ENCODE measurements at regions not wholly inside any gene's neighbourhood (a gene's known extent, or its start where the extent isn't known, plus 50 kb on each side); places are given as distances from the start of the nearest gene placed in this dataset.

DNA sequence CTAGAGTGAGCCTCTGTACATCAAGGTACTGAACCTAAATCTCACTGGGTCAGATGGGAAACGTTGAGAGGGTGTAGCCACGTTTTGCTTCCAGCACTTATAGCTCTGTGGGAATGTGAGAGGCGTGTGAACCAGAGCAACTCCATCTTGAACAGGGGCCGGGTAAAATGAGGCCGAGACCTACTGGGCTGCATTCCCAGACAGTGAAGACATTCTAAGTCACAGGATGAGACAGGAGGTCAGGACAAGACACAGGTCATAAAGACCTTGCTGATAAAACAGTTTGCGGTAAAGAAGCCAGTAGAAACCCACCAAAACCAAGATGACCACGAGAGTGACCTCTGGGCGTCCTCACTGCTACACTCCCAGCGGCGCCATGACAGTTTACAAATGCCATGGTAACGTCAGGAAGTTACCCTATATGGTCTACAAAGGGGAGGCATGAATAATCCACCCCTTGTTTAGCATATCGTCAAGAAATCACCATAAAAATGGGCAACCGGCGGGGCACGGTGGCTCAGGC lies 63.4 kb upstream of the NCOR2 start:
- DNase-seq (ENCODE audit: low spot score), result no peak

DNA sequence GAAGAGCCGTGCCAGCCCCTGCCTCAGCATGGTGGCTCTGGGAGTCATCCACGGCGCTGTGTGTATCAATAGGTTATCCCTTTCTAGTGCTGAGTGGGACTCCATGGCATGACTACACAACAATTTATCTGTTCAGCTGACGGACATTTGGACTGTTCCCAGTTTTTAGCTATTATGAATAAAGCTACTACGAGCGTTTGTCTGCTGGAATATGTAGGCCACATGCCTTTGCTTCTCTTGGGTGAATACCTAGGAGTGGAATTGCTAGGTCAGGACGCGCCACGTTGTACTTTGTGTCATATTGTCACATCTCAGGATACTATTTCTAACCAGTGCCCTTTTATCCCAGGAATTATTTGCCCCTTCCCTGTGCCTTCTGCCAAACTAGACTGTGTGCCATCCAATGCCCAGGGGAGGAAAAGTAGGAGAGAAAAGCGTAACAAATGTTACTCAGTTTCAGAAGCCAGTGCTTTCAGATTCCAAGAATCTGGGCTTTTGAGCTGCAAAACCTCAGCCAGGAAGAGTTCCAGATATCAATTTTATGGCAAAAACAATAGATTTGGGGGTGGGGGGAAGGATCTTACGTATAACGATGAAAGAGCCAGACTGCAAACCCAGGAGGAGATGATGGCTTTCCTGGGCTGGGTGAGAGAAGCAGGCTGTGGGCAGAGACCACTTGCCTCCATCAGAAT lies 62.5 kb upstream of the NCOR2 start:
- DNase-seq (ENCODE audit: low spot score), result no peak

GRCh38 chr12:124629117-124629516 lies 61.7 kb upstream of the NCOR2 start:
- no peak for DNase-seq (ENCODE audit: low spot score)

GRCh38 chr12:124627956-124628355 lies 60.5 kb upstream of the NCOR2 start:
- no peak for DNase-seq (ENCODE audit: low spot score)

- no peak for DNase-seq (ENCODE audit: low spot score)
These were observed 59.6 kb upstream of the NCOR2 start for GRCh38 chr12:124626971-124627411.

- no peak for DNase-seq (ENCODE audit: low spot score)
These were observed 58.7 kb upstream of the NCOR2 start for GRCh38 chr12:124625867-124626675.

GRCh38 chr12:124624823-124625222 lies 57.4 kb upstream of the NCOR2 start:
- DNase-seq (ENCODE audit: low spot score), result no peak

DNA sequence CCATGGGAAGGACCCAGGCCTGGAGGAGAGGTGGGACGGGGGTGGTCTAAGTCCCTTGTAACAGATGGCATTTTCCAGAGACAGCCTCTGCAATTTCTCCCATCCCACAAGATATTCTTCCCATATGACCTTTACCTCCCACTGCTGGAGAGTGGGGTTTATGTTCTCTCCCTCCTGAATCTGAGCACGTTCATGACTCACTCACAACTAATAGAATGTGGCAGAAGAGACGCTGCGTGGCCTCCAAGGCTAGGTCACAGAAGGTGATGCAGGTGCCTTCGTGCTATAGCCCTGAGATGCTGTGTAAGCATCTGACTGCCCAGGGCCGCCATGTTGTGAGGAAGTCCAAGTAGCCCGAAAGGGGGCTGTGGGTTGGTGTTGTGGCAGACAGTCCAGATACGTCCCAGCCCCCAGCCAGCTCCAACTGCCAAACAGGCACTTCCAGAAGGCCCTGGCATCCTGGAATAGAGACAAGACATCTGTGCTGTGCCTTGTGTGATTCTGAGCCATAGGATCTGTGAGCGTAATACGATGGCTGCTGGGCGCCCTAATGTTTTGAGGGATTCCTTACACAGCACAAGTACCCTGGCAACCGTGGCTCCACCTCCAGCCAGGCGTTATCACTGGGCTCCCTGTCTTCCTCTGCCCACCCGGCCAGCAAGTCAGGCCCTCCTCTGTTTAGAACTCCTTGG lies 56.1 kb upstream of the NCOR2 start:
- no peak for DNase-seq (ENCODE audit: low spot score)

- DNase-seq (ENCODE audit: low spot score), result no peak
These were observed 55.4 kb upstream of the NCOR2 start for GRCh38 chr12:124622764-124623163.

- DNase-seq (ENCODE audit: low spot score), result no peak
These were observed 54.9 kb upstream of the NCOR2 start for GRCh38 chr12:124622331-124622730.

- no peak for DNase-seq (ENCODE audit: low spot score)
These were observed 53.9 kb upstream of the NCOR2 start for GRCh38 chr12:124621296-124621660.

GRCh38 chr12:124620606-124621295 lies 53.3 kb upstream of the NCOR2 start:
- DNase-seq (ENCODE audit: low spot score), result no peak

DNA sequence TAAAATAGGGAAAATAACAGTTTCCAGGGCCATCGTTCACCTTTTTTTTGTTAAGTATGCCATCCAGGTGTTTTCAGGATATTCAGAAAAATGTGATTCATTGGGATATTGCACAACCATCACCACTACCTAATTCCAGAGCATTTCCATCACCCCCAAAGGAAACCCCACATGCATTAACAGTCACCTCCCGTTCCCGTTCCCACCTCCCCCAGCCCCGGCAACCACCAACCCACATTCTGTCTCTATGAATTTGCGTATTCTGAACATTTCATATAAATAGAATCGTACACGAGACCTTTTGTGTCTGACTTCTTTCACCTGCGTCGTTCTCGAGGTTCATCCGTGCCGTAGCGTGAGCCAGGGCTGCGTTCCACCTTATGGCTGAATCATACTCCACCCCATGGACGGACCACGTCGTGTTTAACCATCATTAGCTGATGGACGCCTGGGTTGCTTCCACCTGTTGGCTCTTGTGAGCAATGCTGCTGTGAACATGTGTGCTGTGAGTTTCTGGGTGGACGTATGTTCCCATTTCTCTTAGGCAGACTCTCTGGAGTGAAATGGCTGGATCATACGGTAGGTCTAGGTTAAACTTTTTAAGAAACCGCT lies 51.0 kb upstream of the NCOR2 start:
- DNase-seq (ENCODE audit: low spot score), result no peak

- DNase-seq (ENCODE audit: low spot score), result no peak
These were observed 50.2 kb upstream of the NCOR2 start for GRCh38 chr12:124617615-124618014.
